Astrocyte of the cerebellum (primary cell): ENCODE measurements at regions not wholly inside any gene's neighbourhood (a gene's known extent, or its start where the extent isn't known, plus 50 kb on each side); places are given as distances from the start of the nearest gene placed in this dataset.
"Not testable (repeated sequence)": the region's sequence is repeated elsewhere in the genome, so short reads cannot be mapped to it uniquely, and the experiment has no call there.

Source experiments
- DNase-seq: peaks from one replicate; pipeline ENCODE4 v3.0.0-alpha.2; 2011; ENCODE audit warnings: low read depth
- H3K4me3 ChIP-seq: 2 replicates; pipeline ENCODE4 v1.5.1; 2011; ENCODE audit warnings: mild to moderate bottlenecking, low read depth, low read length, moderate library complexity
- CTCF ChIP-seq: IDR thresholded peaks from 2 replicates; pipeline ENCODE4 v1.5.1; 2012; ENCODE audit warnings: low read length, low read depth, moderate library complexity, mild to moderate bottlenecking; ENCODE audit errors: missing control alignments
- in situ Hi-C: cut with HindIII; loops from 2 replicates; pipeline ENCODE4 v1.10.0; 2017; ENCODE audit warnings: low sequenced_read_pairs

GRCh38 chr3:16704941-16705340 is 99.7 kb upstream of the DAZL start:
- no peak overlapping the region for H3K4me3 ChIP-seq
- in situ Hi-C loops = no loop called here
- TF ChIP-seq CTCF = no peak
- no peak for DNase-seq

GRCh38 chr3:16707260-16707659 is 102.0 kb upstream of the DAZL start:
- H3K4me3 ChIP-seq = no peak overlapping the region
- no peak for DNase-seq
- in situ Hi-C loops = no loop called here
- no peak for TF ChIP-seq CTCF

GRCh38 chr3:16708285-16708684 is 103.1 kb upstream of the DAZL start:
- TF ChIP-seq CTCF = no peak
- in situ Hi-C loops = no loop called here

GRCh38 chr3:16711691-16712090 is 106.5 kb upstream of the DAZL start:
- DNase-seq, H3K4me3 ChIP-seq, in situ Hi-C loops: not testable (repeated sequence)

More at GRCh38 chr3:16708285-16708684, 103.1 kb upstream of the DAZL start:
- H3K4me3 ChIP-seq = no peak overlapping the region
- no peak for DNase-seq

GRCh38 chr3:16715281-16715680 is 110.1 kb upstream of the DAZL start:
- no peak for DNase-seq
- no peak overlapping the region for H3K4me3 ChIP-seq
- TF ChIP-seq CTCF = no peak
- in situ Hi-C loops = no loop called here

GRCh38 chr3:16719426-16719825 is 114.2 kb upstream of the DAZL start:
- in situ Hi-C loops = no loop called here
- TF ChIP-seq CTCF = no peak
- DNase-seq = no peak
- H3K4me3 ChIP-seq = no peak overlapping the region

GRCh38 chr3:16720367-16720940 is 115.2 kb upstream of the DAZL start:
- no peak for TF ChIP-seq CTCF
- no peak for DNase-seq
- in situ Hi-C loops = no loop called here
- H3K4me3 ChIP-seq = no peak overlapping the region
